LNCAP (cell line): ENCODE measurements at regions not wholly inside any gene's neighbourhood (a gene's known extent, or its start where the extent isn't known, plus 50 kb on each side); places are given as distances from the start of the nearest gene placed in this dataset.

Experiments used
- CTCF ChIP-seq: fragments of 450-650 bp; IDR thresholded peaks from 2 replicates; pipeline ENCODE4 v1.5.1; 2017; ENCODE audit warnings: mild to moderate bottlenecking

DNA sequence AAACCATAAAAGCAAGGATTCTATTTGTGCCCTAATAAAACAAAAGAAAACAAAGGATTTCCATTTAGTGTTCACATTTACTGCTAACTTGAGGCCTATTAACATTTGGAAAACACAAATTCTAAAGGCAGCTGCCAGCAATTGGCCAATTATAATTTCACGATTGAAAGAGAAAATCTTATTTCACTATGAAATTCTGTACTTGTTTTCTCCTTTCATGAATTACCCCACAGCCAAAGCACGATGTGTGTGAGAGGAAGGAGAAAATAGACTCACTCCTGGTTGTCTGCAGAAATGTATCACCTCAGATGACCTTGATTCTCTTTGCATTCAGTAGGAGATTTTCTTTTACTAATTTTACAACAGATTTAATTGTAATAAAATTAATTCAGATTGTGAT, 242.8 kb upstream of the GBE1 start:
- no peak for TF ChIP-seq CTCF

GRCh38 chr3:82002986-82003642, 241.7 kb upstream of the GBE1 start:
- TF ChIP-seq CTCF = no peak

DNA sequence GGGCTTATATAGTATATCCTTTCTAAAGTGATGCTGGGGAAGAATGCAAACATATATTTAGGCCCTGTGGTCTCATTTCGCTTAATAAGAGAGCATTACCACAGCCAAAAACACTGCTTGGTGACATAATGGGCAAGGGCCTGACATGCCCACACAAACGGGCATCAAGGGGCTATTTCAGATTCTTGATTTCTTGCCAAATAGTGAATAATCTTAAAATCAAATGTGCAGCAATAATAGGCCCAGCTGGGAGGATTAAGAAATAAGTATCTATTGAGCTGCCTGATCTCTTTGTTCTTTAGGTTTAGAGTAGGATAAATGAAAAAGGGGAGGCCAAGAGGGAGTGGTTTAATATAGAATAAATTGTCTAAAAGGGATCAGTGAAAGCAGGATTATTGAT, 241.0 kb upstream of the GBE1 start:
- no peak for TF ChIP-seq CTCF

- no peak for TF ChIP-seq CTCF
Observed at GRCh38 chr3:82001276-82001923, 240.0 kb upstream of the GBE1 start.

GRCh38 chr3:82000773-82001172, 239.3 kb upstream of the GBE1 start:
- no peak for TF ChIP-seq CTCF

DNA sequence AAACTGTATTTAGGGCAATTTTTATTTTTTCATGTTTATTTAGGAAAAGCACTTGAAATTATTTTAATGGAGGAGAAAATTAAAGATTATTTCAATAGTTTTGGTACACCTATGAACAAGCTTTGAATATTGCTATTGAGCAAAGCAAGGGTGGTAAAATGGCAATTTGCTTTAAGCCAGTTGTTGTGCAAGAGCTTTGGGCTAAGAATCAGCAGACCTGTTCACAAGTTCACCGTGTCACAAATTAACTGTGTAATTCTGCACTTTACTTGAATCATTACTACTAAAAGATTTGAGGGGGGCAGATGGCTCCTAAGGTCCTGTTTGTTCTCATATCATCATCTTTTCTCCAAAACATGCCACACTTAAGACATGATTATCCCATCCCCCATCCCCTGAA, 238.9 kb upstream of the GBE1 start:
- TF ChIP-seq CTCF = no peak

- TF ChIP-seq CTCF = no peak
Observed at GRCh38 chr3:81998907-81999306, 237.5 kb upstream of the GBE1 start.
